ENCODE measurements at regions not wholly inside any gene's neighbourhood (a gene's known extent, or its start where the extent isn't known, plus 50 kb on each side); places are given as distances from the start of the nearest gene placed in this dataset.
A peak's percentile ranks its signal among the peaks of the same experiment; 100 is the strongest.

- H3K4me3 ChIP-seq (ENCODE audit: low read depth, low read length) = no peak overlapping the region
- no peaks in the 10 kb centered on the region for H3K9me3 ChIP-seq
- H3K36me3 ChIP-seq = no peaks in the 10 kb centered on the region
- H3K27me3 ChIP-seq = no peaks in the 10 kb centered on the region
- DNase-seq = no peak
- peaks cover 31% of the 10 kb centered on the region for H3K4me1 ChIP-seq
- TF ChIP-seq CTCF (IDR thresholded peaks at IDR 0.05; ENCODE audit: low read depth, low read length) = no peak
Observed at GRCh38 chr6:23410439-23410838, 715.6 kb upstream of the NRSN1 start.

GRCh38 chr6:23412770-23413169, 713.2 kb upstream of the NRSN1 start:
- no peak for DNase-seq
- Histone ChIP-seq H3K27me3 (no peaks in the 10 kb centered on the region), H3K4me1 (peaks cover 14% of the 10 kb centered on the region), H3K4me3 (ENCODE audit: low read depth, low read length) (no peak overlapping the region), H3K9me3 (no peaks in the 10 kb centered on the region), H3K36me3 (no peaks in the 10 kb centered on the region)
- TF ChIP-seq CTCF (IDR thresholded peaks at IDR 0.05; ENCODE audit: low read depth, low read length) = no peak

GRCh38 chr6:23413327-23414050, 712.5 kb upstream of the NRSN1 start:
- Histone ChIP-seq H3K27me3 (no peaks in the 10 kb centered on the region), H3K9me3 (no peaks in the 10 kb centered on the region), H3K4me1 (peaks cover 12% of the 10 kb centered on the region), H3K4me3 (ENCODE audit: low read depth, low read length) (no peak overlapping the region), H3K36me3 (no peaks in the 10 kb centered on the region)
- no peak for TF ChIP-seq CTCF (IDR thresholded peaks at IDR 0.05; ENCODE audit: low read depth, low read length)
- no peak for DNase-seq

- TF ChIP-seq CTCF (IDR thresholded peaks at IDR 0.05; ENCODE audit: low read depth, low read length) = peak; percentile 61
- Histone ChIP-seq H3K36me3 (no peaks in the 10 kb centered on the region), H3K4me1 (peaks cover 12% of the 10 kb centered on the region), H3K9me3 (no peaks in the 10 kb centered on the region), H3K4me3 (ENCODE audit: low read depth, low read length) (no peak overlapping the region), H3K27me3 (no peaks in the 10 kb centered on the region)
- no peak for DNase-seq
Observed at GRCh38 chr6:23414051-23414445, 712.0 kb upstream of the NRSN1 start.

- Histone ChIP-seq H3K9me3 (no peaks in the 10 kb centered on the region), H3K4me3 (ENCODE audit: low read depth, low read length) (no peak overlapping the region), H3K27me3 (no peaks in the 10 kb centered on the region), H3K4me1 (peaks cover 12% of the 10 kb centered on the region), H3K36me3 (no peaks in the 10 kb centered on the region)
- TF ChIP-seq CTCF (IDR thresholded peaks at IDR 0.05; ENCODE audit: low read depth, low read length) = no peak
- DNase-seq = no peak
Observed at GRCh38 chr6:23414922-23415321, 711.1 kb upstream of the NRSN1 start.

- TF ChIP-seq CTCF (IDR thresholded peaks at IDR 0.05; ENCODE audit: low read depth, low read length) = no peak
- Histone ChIP-seq H3K4me3 (ENCODE audit: low read depth, low read length) (no peak overlapping the region), H3K4me1 (peaks cover 12% of the 10 kb centered on the region), H3K9me3 (no peaks in the 10 kb centered on the region), H3K27me3 (no peaks in the 10 kb centered on the region), H3K36me3 (no peaks in the 10 kb centered on the region)
- DNase-seq = no peak
Observed at GRCh38 chr6:23415819-23416427, 710.1 kb upstream of the NRSN1 start.
